SJSA1 (cell line): ENCODE measurements at regions not wholly inside any gene's neighbourhood (a gene's known extent, or its start where the extent isn't known, plus 50 kb on each side); places are given as distances from the start of the nearest gene placed in this dataset.
"Not testable (repeated sequence)": the region's sequence is repeated elsewhere in the genome, so short reads cannot be mapped to it uniquely, and the experiment has no call there.

Source experiments
- DNase-seq, 2 experiments: peaks; one replicate each; pipeline ENCODE4 v3.0.0-alpha.2; 2015 to 2020; ENCODE audit warnings: low spot score in 2 of 2, low read depth in 1 of 2
- H3K27ac ChIP-seq: fragments of 250-450 bp; sonication (Bioruptor Pico); 2 replicates; pipeline ENCODE4 v1.5.1; 2020; ENCODE audit warnings: mild to moderate bottlenecking, moderate library complexity
- H3K27me3 ChIP-seq: fragments of 250-450 bp; sonication (Bioruptor Pico); replicated peaks from 2 replicates; pipeline ENCODE4 v1.5.1; 2020; ENCODE audit warnings: mild to moderate bottlenecking, moderate library complexity
- H3K36me3 ChIP-seq: fragments of 250-450 bp; sonication (Bioruptor Pico); 2 replicates; pipeline ENCODE4 v1.5.1; 2020; ENCODE audit warnings: mild to moderate bottlenecking
- H3K4me1 ChIP-seq: fragments of 250-450 bp; sonication (Bioruptor Pico); replicated peaks from 2 replicates; pipeline ENCODE4 v1.6.1; 2021; ENCODE audit warnings: mild to moderate bottlenecking
- H3K4me3 ChIP-seq: fragments of 250-450 bp; sonication (Bioruptor Pico); 2 replicates; pipeline ENCODE4 v1.5.1; 2020; ENCODE audit warnings: mild to moderate bottlenecking
- H3K9me3 ChIP-seq: fragments of 250-450 bp; sonication (Bioruptor Pico); replicated peaks from 2 replicates; pipeline ENCODE4 v1.5.1; 2020; ENCODE audit warnings: mild to moderate bottlenecking

DNA sequence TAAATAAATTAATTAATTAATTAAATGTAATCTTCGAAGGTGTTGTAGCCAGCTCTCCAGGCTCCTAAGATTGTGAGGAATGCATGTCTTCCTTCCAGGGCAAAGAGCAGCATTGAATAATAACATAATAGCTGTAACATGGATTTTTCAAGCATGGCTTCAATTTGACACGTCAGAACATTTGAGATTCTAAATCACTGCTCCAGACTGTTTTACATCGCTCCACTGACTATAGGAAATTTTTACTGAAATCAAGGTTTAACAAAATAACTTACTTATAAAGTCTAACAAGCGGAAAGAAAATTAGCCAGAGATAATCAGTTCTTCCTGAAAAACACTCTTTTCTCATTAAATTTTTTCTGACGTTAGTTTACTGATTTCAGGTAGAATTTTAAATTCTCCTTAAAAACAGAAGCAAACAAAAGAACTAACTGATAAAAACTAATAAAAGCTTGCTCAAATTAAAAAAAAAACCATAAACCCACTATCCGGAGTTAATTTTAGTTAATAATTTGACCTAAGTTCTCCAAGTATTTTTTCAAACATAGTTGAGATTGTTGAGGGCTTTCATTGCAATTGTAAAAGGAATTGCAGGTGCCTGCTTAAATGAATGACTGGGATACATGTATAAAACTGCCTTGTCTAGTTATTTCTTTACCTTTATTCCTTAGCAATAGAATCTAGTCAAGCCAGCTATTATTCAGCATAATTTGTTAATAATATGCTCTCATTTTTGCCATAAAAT lies 51.2 kb upstream of the SGCE start:
- DNase-seq: no peak
- no peaks in the 10 kb centered on the region; the same call in 1 of the 2 replicates for H3K4me1 ChIP-seq
- H3K27ac ChIP-seq: no peak overlapping the region
- no peaks in the 10 kb centered on the region for H3K9me3 ChIP-seq
- no peaks in the 10 kb centered on the region for H3K36me3 ChIP-seq
- no peak overlapping the region for H3K4me3 ChIP-seq
- no peaks in the 10 kb centered on the region for H3K27me3 ChIP-seq

DNA sequence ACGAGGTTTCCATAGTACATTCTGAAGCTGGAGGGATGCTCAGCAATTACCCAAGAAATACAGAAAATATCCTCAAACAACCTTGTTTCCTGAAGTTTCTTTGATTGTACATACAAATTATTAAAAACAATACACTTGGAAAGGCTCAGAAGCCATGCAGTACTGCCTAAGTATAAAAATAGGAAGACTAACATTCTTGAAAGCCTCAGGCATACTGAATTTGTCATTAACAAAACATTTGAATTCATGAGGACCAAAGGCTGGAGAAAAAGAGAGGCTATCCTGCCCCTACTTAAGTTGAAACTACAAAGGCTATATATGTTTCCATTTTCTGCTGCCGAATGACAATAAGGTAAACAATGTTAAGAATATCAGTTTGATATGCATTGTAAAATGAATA lies 54.3 kb upstream of the SGCE start:
- Histone ChIP-seq H3K36me3 (no peaks in the 10 kb centered on the region), H3K4me3 (no peak overlapping the region)
- DNase-seq: no peak

DNA sequence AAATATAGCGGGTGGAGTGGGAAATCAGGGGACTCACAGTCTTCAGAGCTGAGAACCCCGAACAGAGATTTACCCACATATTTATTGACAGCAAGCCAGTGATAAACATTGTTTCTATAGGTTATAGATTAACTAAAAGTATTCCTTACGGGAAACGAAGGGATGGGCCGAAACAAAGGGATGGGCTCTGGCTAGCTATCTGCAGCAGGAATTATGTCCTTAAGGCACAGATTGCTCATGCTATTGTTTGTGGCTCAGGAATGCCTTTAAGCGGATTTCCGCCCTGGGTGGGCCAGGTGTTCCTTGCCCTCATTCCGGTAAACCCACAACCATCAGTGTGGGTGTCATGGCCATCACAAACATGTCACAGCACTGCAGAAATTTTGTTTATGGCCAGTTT lies 66.4 kb upstream of the SGCE start:
- not testable (repeated sequence) for DNase-seq, H3K27me3 ChIP-seq, H3K4me3 ChIP-seq, H3K9me3 ChIP-seq, H3K4me1 ChIP-seq, H3K27ac ChIP-seq, H3K36me3 ChIP-seq

More for the DNA sequence above, 54.3 kb upstream of the SGCE start:
- no peaks in the 10 kb centered on the region for H3K4me1 ChIP-seq
- no peaks in the 10 kb centered on the region for H3K27me3 ChIP-seq
- H3K9me3 ChIP-seq: no peaks in the 10 kb centered on the region
- no peak overlapping the region for H3K27ac ChIP-seq

DNA sequence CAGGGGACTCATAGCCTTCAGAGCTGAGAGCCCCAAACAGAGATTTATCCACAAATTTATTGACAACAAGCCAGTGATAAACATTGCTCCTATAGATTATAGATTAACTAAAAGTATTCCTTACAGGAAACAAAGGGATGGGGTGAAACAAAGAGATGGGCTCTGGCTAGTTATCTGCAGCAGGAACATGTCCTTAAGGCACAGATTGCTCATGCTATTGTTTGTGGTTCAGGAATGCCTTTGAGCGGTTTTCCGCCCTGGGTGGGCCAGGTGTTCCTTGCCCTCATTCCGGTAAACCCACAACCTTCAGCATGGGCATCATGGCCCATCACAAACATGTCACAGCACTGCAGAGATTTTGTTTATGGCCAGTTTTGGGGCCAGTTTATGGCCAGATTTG lies 73.0 kb upstream of the SGCE start:
- not testable (repeated sequence) for H3K4me3 ChIP-seq, DNase-seq, H3K27ac ChIP-seq, H3K9me3 ChIP-seq, H3K36me3 ChIP-seq, H3K4me1 ChIP-seq, H3K27me3 ChIP-seq

DNA sequence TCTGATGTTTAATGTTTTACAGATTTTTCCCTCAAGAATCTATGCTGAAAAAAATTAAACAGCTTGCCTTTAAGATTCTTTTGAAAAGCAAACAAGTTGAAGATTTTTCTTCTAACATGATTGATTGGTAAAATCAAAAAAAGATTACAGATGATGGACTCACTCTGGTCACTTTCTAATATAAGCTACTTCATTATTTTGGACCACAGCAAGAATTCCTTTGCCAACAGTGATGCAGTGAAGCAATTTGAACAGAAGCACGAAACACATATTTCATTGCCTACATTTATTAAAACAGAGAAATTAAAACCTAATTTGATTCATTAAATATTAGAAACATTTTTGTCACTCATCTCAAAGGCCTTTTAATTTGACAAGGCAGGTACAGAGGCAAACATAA lies 82.1 kb upstream of the SGCE start:
- Histone ChIP-seq H3K36me3 (no peaks in the 10 kb centered on the region), H3K27me3 (no peaks in the 10 kb centered on the region), H3K9me3 (no peaks in the 10 kb centered on the region), H3K27ac (no peak overlapping the region), H3K4me1 (no peaks in the 10 kb centered on the region), H3K4me3 (no peak overlapping the region)
- no peak for DNase-seq

DNA sequence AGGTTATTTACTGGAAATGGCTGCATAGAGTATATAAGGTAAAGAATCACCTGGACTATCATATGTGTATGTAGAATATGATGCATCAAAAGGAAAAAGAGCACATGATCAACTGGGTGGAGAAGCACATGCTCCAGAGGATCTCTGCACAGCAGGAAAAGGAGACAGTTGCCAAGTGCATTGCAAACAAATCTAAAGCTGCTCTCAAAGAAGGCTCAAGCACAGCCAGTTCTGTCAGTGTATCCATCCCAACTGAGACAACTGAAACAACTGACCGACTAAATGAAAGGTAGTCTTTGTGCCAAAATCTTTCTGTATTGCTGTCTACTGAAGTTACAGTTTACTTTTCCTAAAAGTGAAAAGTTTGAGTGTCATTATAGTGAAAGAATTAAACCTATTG lies 83.2 kb upstream of the SGCE start:
- no peaks in the 10 kb centered on the region for H3K9me3 ChIP-seq
- no peaks in the 10 kb centered on the region for H3K4me1 ChIP-seq
- no peak for DNase-seq
- H3K4me3 ChIP-seq: no peak overlapping the region
- no peak overlapping the region for H3K27ac ChIP-seq
- no peaks in the 10 kb centered on the region for H3K27me3 ChIP-seq
- no peaks in the 10 kb centered on the region for H3K36me3 ChIP-seq

DNA sequence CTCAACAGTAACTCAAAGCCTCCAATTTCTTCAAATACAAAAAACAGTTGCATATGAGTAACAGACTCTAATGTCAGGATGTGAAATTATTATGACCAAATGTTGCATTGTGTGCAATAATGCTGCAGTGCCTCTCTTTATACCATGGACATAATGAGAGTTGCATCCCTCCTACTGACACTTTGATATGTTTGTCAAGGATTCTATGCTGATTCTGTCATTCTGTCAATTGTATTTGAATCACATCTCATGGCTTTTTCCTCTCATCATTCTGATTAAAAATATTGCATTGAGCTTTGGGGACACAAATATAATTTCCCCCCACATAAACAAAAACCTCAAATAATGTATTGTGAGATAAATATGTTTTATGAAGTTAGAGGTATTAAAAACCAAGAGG lies 84.6 kb upstream of the SGCE start:
- no peak for DNase-seq
- Histone ChIP-seq H3K27ac (no peak overlapping the region), H3K27me3 (no peaks in the 10 kb centered on the region), H3K4me3 (no peak overlapping the region), H3K36me3 (no peaks in the 10 kb centered on the region), H3K4me1 (no peaks in the 10 kb centered on the region), H3K9me3 (no peaks in the 10 kb centered on the region)

DNA sequence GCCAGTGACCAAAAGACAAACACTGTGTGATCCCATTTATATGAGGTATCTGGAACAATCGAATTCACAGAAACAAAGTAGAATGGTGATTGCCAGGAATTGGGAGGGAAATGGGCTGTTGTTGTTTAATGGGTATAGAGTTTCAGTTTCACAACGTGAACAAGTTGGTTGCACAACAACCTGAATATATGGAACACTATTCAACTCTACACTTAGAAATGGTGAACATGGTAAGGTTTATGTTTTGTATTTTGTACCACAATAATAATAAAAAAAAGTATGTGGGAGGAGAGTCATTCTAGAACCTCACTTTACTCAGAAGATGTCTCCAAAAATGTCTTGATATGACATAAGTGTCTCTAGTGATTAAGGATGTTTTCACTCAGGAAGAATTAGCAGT lies 85.2 kb upstream of the SGCE start:
- Histone ChIP-seq H3K9me3 (no peaks in the 10 kb centered on the region), H3K4me1 (no peaks in the 10 kb centered on the region), H3K36me3 (no peaks in the 10 kb centered on the region), H3K27ac (no peak overlapping the region), H3K4me3 (no peak overlapping the region), H3K27me3 (no peaks in the 10 kb centered on the region)
- no peak for DNase-seq

DNA sequence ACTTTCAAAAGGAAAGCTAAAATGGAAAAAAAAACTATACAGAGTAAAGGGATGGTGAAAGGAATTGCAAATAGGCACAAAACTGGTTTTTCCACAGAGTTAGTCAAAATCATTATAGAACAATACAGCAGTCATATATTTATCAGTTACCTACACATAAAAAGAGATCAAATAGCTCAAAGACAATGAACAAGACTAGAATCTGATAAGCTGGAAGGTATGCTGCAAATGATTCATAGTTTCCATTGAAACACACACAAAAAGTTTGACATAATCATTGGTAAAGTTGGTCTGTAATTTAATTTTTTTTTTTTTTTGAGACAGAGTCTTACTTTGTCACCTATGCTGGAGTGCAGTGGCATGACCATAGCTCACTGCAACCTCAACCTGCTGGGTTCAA lies 92.4 kb upstream of the SGCE start:
- H3K27me3 ChIP-seq: 0 out of 2 replicates have a peak, but pooled peaks cover 5% of the 10 kb centered on the region
- DNase-seq: no peak
- no peaks in the 10 kb centered on the region for H3K4me1 ChIP-seq
- no peak overlapping the region for H3K27ac ChIP-seq
- H3K9me3 ChIP-seq: no peaks in the 10 kb centered on the region
- no peaks in the 10 kb centered on the region for H3K36me3 ChIP-seq
- no peak overlapping the region for H3K4me3 ChIP-seq

DNA sequence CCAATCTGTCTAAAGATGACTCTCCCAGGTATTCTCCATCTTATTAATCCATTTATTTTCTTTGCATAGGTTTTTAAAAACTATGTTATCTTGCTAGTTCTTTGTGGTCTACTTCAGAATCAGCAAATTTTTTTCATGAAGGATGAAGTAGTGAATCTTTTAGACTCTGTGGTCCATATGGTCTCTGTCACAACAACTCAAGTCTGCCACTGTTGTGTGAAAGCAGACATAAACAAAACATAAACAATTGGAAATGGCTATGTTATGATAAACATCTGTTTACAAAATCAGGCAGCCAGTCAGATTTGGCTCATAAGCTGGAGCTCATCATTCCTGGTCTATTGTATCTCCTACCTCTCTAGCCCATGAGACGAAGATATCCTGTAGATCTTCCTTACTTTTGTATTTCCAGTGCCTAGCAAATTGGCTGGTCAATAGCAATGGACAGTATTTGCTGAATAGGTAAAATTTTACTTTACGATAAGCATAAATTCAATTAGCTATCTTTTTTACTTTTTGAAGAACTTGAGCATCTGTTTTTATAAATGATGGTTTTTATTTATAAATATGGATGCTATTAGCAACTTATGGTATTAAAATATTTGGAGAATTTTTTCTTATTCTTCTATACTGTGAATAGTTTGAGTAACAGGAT lies 104.6 kb upstream of the SGCE start:
- DNase-seq: no peak
- H3K4me3 ChIP-seq: no peak overlapping the region
- no peaks in the 10 kb centered on the region for H3K9me3 ChIP-seq
- H3K4me1 ChIP-seq: no peaks in the 10 kb centered on the region
- no peaks in the 10 kb centered on the region for H3K36me3 ChIP-seq
- H3K27me3 ChIP-seq: 0 out of 2 replicates have a peak, but pooled peaks cover 3% of the 10 kb centered on the region
- no peak overlapping the region for H3K27ac ChIP-seq

DNA sequence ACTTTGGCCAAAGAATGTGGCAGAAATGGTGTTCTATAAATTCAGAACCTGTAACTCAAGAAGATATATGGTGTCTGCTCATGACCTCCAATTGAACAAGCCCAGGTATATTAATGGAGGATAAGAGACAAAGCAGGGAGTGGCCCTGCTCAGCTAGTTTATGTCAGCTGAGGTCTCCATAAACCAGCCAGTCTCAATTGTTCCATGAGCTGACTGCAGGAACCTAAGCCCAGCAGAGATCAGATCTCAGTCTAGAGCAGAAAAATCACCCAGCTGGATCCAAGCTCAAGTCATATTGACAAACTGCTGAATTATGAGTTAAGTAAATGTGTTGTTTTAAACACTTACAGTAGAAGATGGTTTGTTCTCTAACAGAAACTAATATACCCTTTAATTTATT lies 105.5 kb upstream of the SGCE start:
- no peak overlapping the region for H3K27ac ChIP-seq
- no peaks in the 10 kb centered on the region for H3K9me3 ChIP-seq
- no peaks in the 10 kb centered on the region for H3K4me1 ChIP-seq
- no peaks in the 10 kb centered on the region for H3K36me3 ChIP-seq
- no peak overlapping the region for H3K4me3 ChIP-seq
- no peak for DNase-seq
- H3K27me3 ChIP-seq: 0 out of 2 replicates have a peak, but pooled peaks cover 3% of the 10 kb centered on the region

DNA sequence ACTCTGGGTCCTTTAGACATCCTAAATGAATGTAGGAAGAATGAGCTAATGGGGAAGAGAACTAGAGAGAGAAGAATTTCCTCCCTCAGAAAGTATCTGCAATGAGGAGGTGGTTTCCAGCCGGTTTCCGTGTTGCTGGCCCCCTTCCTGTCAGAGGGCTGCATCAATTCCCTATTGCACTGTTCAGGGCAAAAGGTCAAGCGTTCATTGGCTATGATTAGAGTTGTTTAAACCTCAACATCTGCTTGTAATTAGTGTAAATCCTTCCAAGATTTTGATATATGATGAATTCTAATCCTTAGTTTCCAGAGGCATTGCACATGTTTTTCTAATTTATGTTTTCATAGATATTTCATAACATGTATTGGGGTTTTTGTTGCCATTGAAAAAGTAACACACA lies 107.3 kb upstream of the SGCE start:
- H3K9me3 ChIP-seq: no peaks in the 10 kb centered on the region
- no peak overlapping the region for H3K27ac ChIP-seq
- H3K27me3 ChIP-seq: 0 out of 2 replicates have a peak, but pooled peaks cover 3% of the 10 kb centered on the region
- no peaks in the 10 kb centered on the region for H3K36me3 ChIP-seq
- no peak for DNase-seq
- no peaks in the 10 kb centered on the region for H3K4me1 ChIP-seq
- no peak overlapping the region for H3K4me3 ChIP-seq

DNA sequence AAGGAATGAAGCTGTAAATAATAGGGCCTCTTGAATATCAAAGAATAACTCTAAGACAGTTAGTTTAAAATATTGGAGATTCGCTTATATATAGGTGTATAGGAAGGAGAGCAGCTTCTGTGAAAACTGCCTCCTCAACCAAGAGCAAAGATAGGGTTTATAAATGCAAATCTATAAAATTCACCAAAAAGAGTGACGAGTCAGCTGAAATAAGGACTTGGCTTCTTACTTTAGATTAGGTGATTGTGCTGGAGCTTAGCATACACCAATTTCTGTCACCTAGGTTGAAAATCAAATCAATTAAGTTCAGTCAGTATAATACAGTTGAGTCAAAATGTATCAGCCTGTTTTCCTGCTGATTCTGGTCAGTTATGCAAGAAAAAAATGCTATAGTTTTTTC lies 113.8 kb upstream of the SGCE start:
- H3K36me3 ChIP-seq: no peaks in the 10 kb centered on the region
- H3K4me1 ChIP-seq: no peaks in the 10 kb centered on the region
- DNase-seq: no peak
- H3K27me3 ChIP-seq: no peaks in the 10 kb centered on the region
- H3K4me3 ChIP-seq: no peak overlapping the region
- no peak overlapping the region for H3K27ac ChIP-seq
- no peaks in the 10 kb centered on the region for H3K9me3 ChIP-seq

DNA sequence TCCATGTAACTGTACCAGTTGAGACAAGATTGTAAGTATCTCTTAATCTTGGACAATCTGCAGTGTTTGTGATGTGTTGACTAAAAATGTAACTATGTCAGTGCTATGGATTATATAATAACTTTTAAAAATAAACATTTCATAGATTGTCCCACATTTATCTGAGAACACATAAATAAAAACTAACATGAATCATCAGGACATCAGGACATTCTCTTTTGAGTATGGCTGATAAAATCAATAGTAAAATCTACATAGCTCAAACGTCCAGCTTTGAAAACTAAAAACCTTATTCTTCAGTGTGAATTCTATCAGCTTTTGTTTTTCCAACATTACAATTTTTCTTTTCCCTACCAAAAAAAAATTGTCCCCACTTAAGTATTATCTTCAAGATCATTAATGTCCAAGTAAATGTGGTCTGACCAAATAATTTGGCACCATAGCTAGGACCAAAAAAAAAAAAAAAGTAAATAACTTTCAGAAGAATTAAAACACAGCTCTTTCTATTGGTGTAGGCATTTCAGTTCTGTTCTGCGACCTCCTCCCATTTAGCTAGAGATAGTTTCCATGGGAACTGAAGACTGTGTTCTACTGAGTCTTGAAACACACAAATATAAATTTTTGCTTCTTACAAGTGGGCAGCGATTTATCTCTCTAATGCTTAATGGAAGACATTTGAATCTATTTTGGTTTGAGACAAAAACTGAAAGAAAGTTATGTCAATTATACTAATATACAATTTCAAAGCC lies 123.0 kb upstream of the SGCE start:
- no peak overlapping the region for H3K27ac ChIP-seq
- H3K9me3 ChIP-seq: no peaks in the 10 kb centered on the region
- H3K27me3 ChIP-seq: no peaks in the 10 kb centered on the region
- no peaks in the 10 kb centered on the region for H3K36me3 ChIP-seq
- no peak for DNase-seq
- no peaks in the 10 kb centered on the region for H3K4me1 ChIP-seq
- no peak overlapping the region for H3K4me3 ChIP-seq
